ENCODE measurements at regions not wholly inside any gene's neighbourhood (a gene's known extent, or its start where the extent isn't known, plus 50 kb on each side); places are given as distances from the start of the nearest gene placed in this dataset.

DNA sequence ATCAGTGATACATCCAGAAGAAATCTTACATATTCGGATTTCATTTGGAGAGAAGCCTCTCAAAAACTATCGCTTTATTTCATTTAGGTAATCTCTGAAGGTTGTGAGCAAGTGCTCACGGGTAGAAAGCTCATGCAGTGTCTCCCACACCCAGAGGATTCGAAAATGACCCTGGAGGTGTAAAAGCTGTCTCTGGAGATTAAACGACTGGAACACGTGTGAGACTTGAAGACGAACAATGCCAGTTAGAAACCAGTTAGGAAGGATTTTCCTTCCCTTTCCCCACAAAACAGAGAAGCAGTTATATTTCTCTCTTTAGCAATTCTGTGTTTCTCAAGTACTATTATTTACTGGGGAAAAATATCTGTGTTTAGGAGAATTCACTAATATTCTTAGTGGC is 92.5 kb upstream of the CD55 start:
- no peak for DNase-seq (ENCODE audit: low spot score)
- no peaks in the 10 kb centered on the region for H3K9me3 ChIP-seq (ENCODE audit: low read depth, low read length, poor library complexity, severe bottlenecking)
- CTCF ChIA-PET, result no interaction called here
- no peak overlapping the region for H3K4me3 ChIP-seq (ENCODE audit: low read depth, low read length, poor library complexity, severe bottlenecking)
- intact Hi-C loops (cut with micrococcal nuclease; ENCODE audit: unreplicated experiment), result no loop called here
- no peak overlapping the region for H3K27ac ChIP-seq (ENCODE audit: low read depth, low read length, poor library complexity, severe bottlenecking)
- no peaks in the 10 kb centered on the region for H3K4me1 ChIP-seq (ENCODE audit: insufficient read depth, low read length, poor library complexity, severe bottlenecking)
- peaks cover 5% of the 10 kb centered on the region for H3K27me3 ChIP-seq (replicated peaks; ENCODE audit: insufficient read depth, low read depth, low read length, poor library complexity)
- no peaks in the 10 kb centered on the region for H3K36me3 ChIP-seq (ENCODE audit: insufficient read depth, low read length, poor library complexity, severe bottlenecking)
- POLR2A ChIA-PET (ENCODE audit: low non-redundant PET), result no interaction called here
- no TSS peak for BruUV-seq (replicated peaks)
- TF ChIP-seq, protein P1, sequence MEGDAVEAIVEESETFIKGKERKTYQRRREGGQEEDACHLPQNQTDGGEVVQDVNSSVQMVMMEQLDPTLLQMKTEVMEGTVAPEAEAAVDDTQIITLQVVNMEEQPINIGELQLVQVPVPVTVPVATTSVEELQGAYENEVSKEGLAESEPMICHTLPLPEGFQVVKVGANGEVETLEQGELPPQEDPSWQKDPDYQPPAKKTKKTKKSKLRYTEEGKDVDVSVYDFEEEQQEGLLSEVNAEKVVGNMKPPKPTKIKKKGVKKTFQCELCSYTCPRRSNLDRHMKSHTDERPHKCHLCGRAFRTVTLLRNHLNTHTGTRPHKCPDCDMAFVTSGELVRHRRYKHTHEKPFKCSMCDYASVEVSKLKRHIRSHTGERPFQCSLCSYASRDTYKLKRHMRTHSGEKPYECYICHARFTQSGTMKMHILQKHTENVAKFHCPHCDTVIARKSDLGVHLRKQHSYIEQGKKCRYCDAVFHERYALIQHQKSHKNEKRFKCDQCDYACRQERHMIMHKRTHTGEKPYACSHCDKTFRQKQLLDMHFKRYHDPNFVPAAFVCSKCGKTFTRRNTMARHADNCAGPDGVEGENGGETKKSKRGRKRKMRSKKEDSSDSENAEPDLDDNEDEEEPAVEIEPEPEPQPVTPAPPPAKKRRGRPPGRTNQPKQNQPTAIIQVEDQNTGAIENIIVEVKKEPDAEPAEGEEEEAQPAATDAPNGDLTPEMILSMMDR (conservative IDR thresholded peaks at IDR 0.05; ENCODE audit: low read depth, low read length), result no peak

DNA sequence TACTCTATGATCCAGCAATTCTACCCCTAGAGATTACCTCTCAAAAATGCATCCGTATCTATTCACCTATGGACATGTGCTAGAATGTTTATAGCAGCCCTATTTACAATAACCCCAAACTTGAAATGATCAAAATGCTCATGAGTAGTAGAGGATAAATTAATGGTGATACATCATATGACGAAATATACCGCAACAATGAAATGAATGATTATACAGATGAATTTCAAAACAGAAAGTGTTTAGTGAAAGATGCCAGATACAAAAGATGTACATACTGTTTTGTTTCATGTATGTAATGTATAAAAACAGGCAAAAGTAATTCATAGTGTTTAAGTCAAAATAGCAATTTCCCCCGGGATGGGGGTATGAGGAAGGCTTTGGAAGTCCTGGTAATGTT is 91.0 kb upstream of the CD55 start:
- POLR2A ChIA-PET (ENCODE audit: low non-redundant PET), result no interaction called here
- peaks cover 2% of the 10 kb centered on the region for H3K27me3 ChIP-seq (replicated peaks; ENCODE audit: insufficient read depth, low read depth, low read length, poor library complexity)
- TF ChIP-seq, protein P1 (conservative IDR thresholded peaks at IDR 0.05; ENCODE audit: low read depth, low read length), result no peak
- no peak for TF ChIP-seq EZH2 (IDR thresholded peaks at IDR 0.05; ENCODE audit: borderline replicate concordance, low read depth, low read length, poor library complexity, severe bottlenecking)

DNA sequence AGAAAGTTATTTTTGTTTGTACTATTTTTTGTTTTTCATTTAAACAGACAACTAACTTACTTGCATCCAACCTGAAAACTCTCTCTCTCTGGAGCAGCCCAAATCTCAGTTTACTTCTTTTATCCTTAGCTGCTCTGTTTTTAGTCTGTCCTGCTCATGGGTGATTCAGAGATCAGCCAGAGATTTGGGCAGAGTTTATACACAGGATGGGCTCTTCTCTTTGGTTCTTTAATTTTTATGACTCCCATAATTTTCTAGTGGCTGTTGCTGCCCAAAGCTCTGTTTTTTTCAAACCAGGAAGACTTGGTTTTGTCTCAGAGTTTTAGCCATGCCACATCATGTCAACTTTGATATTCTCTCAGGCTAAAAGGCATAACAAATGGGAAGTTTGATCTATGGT is 86.8 kb upstream of the CD55 start:
- Histone ChIP-seq H3K27me3 (replicated peaks; ENCODE audit: insufficient read depth, low read depth, low read length, poor library complexity) (peaks cover 4% of the 10 kb centered on the region), H3K27ac (ENCODE audit: low read depth, low read length, poor library complexity, severe bottlenecking) (no peak overlapping the region), H3K4me3 (ENCODE audit: low read depth, low read length, poor library complexity, severe bottlenecking) (no peak overlapping the region), H3K4me1 (ENCODE audit: insufficient read depth, low read length, poor library complexity, severe bottlenecking) (no peaks in the 10 kb centered on the region), H3K36me3 (ENCODE audit: insufficient read depth, low read length, poor library complexity, severe bottlenecking) (no peaks in the 10 kb centered on the region), H3K9me3 (ENCODE audit: low read depth, low read length, poor library complexity, severe bottlenecking) (no peaks in the 10 kb centered on the region)
- no peak for DNase-seq (ENCODE audit: low spot score)
- CTCF ChIA-PET, result no interaction called here
- TF ChIP-seq, protein P1 (conservative IDR thresholded peaks at IDR 0.05; ENCODE audit: low read depth, low read length), result no peak
- TF ChIP-seq EZH2 (IDR thresholded peaks at IDR 0.05; ENCODE audit: borderline replicate concordance, low read depth, low read length, poor library complexity, severe bottlenecking), result no peak
- POLR2A ChIA-PET (ENCODE audit: low non-redundant PET), result no interaction called here
- intact Hi-C loops (cut with micrococcal nuclease; ENCODE audit: unreplicated experiment), result no loop called here
- BruUV-seq (replicated peaks), result no TSS peak

More for the DNA sequence above, 91.0 kb upstream of the CD55 start:
- intact Hi-C loops (cut with micrococcal nuclease; ENCODE audit: unreplicated experiment), result no loop called here
- H3K27ac ChIP-seq (ENCODE audit: low read depth, low read length, poor library complexity, severe bottlenecking), result no peak overlapping the region
- no peak overlapping the region for H3K4me3 ChIP-seq (ENCODE audit: low read depth, low read length, poor library complexity, severe bottlenecking)
- no TSS peak for BruUV-seq (replicated peaks)
- CTCF ChIA-PET, result no interaction called here
- DNase-seq (ENCODE audit: low spot score), result no peak
- H3K4me1 ChIP-seq (ENCODE audit: insufficient read depth, low read length, poor library complexity, severe bottlenecking), result no peaks in the 10 kb centered on the region
- H3K36me3 ChIP-seq (ENCODE audit: insufficient read depth, low read length, poor library complexity, severe bottlenecking), result no peaks in the 10 kb centered on the region
- no peaks in the 10 kb centered on the region for H3K9me3 ChIP-seq (ENCODE audit: low read depth, low read length, poor library complexity, severe bottlenecking)
